Colonic mucosa (tissue), 4 donors: ENCODE measurements at regions not wholly inside any gene's neighbourhood (a gene's known extent, or its start where the extent isn't known, plus 50 kb on each side); places are given as distances from the start of the nearest gene placed in this dataset.

Experiments used
- DNase-seq: peaks from one replicate; pipeline ENCODE4 v3.0.0-alpha.2; 2020
- H3K27ac ChIP-seq: fragments of 200-600 bp; one replicate; pipeline ENCODE4 v1.8.0; 2021
- H3K27me3 ChIP-seq: fragments of 200-600 bp; one replicate; pipeline ENCODE4 v1.8.0; 2021
- H3K36me3 ChIP-seq: fragments of 200-600 bp; one replicate; pipeline ENCODE4 v1.8.0; 2021
- H3K4me1 ChIP-seq: fragments of 200-600 bp; one replicate; pipeline ENCODE4 v1.8.0; 2021; ENCODE audit warnings: mild to moderate bottlenecking
- H3K4me3 ChIP-seq: fragments of 200-600 bp; one replicate; pipeline ENCODE4 v1.8.0; 2021
- H3K9ac ChIP-seq, 2 donors: one replicate each; pipeline ENCODE4 v1.7.0; 2013; ENCODE audit warnings: control low read depth in 2 of 2, low read depth in 2 of 2, low read length in 2 of 2
- H3K9me3 ChIP-seq: fragments of 200-600 bp; one replicate; pipeline ENCODE4 v1.8.0; 2021
- CTCF ChIP-seq: fragments of 200-600 bp; IDR thresholded peaks from one replicate; pipeline ENCODE4 v1.8.0; 2022; ENCODE audit warnings: antibody characterized with exemption, mild to moderate bottlenecking
- intact Hi-C: fragments of 100-400 bp; cut with DNase I; formaldehyde crosslinking; loops from one replicate; pipeline ENCODE4 v1.14.1; 2022
- donor health status: healthy.
- donor health status: DM: no; HTN: no; CAD: no.
- donor health status: DM: no; HTN: no; CAD: no.

- no peak overlapping the region for H3K4me3 ChIP-seq
- no peaks in the 10 kb centered on the region for H3K27me3 ChIP-seq
- intact Hi-C loops = no loop called here
- DNase-seq = no peak
- no peaks in the 10 kb centered on the region for H3K36me3 ChIP-seq
- no peaks in the 10 kb centered on the region for H3K9me3 ChIP-seq
- peaks cover 3% of the 10 kb centered on the region for H3K4me1 ChIP-seq
- no peak overlapping the region for H3K9ac ChIP-seq
- no peak overlapping the region for H3K27ac ChIP-seq
- no peak for TF ChIP-seq CTCF
Observed at GRCh38 chr12:27190761-27191160, 53.3 kb upstream of the STK38L start.

- H3K4me3 ChIP-seq = no peak overlapping the region
- DNase-seq = no peak
- H3K9me3 ChIP-seq = no peaks in the 10 kb centered on the region
- H3K27ac ChIP-seq = no peak overlapping the region
- intact Hi-C loops = no loop called here
- no peaks in the 10 kb centered on the region for H3K27me3 ChIP-seq
- no peaks in the 10 kb centered on the region for H3K36me3 ChIP-seq
- H3K4me1 ChIP-seq = peaks cover 3% of the 10 kb centered on the region
- TF ChIP-seq CTCF = no peak
- H3K9ac ChIP-seq = no peak overlapping the region
Observed at GRCh38 chr12:27191531-27191930, 52.6 kb upstream of the STK38L start.

GRCh38 chr12:27192118-27192802 lies 51.8 kb upstream of the STK38L start:
- Histone ChIP-seq H3K4me3 (no peak overlapping the region), H3K27me3 (no peaks in the 10 kb centered on the region), H3K27ac (no peak overlapping the region), H3K36me3 (no peaks in the 10 kb centered on the region), H3K9me3 (no peaks in the 10 kb centered on the region), H3K4me1 (peaks cover 3% of the 10 kb centered on the region), H3K9ac (no peak overlapping the region)
- intact Hi-C loops = no loop called here
- DNase-seq = no peak
- TF ChIP-seq CTCF = no peak

GRCh38 chr12:27193106-27193505 lies 51.0 kb upstream of the STK38L start:
- TF ChIP-seq CTCF = no peak
- Histone ChIP-seq H3K9me3 (no peaks in the 10 kb centered on the region), H3K27me3 (no peaks in the 10 kb centered on the region), H3K4me1 (peaks cover 3% of the 10 kb centered on the region), H3K27ac (peak overlapping the region; percentile 6), H3K4me3 (no peak overlapping the region), H3K9ac (no peak overlapping the region), H3K36me3 (no peaks in the 10 kb centered on the region)
- intact Hi-C loops = no loop called here
- DNase-seq = no peak

GRCh38 chr12:27193854-27194544 lies 50.1 kb upstream of the STK38L start:
- no peak for TF ChIP-seq CTCF
- DNase-seq = no peak
- Histone ChIP-seq H3K36me3 (no peaks in the 10 kb centered on the region), H3K9me3 (no peaks in the 10 kb centered on the region), H3K9ac (no peak overlapping the region), H3K4me3 (no peak overlapping the region), H3K4me1 (peaks cover 3% of the 10 kb centered on the region), H3K27me3 (no peaks in the 10 kb centered on the region), H3K27ac (no peak overlapping the region)
- intact Hi-C loops = no loop called here
